GM12878 (cell line): ENCODE measurements at regions not wholly inside any gene's neighbourhood (a gene's known extent, or its start where the extent isn't known, plus 50 kb on each side); places are given as distances from the start of the nearest gene placed in this dataset.

ENCODE experiments used
- CBFB ChIP-seq: IDR thresholded peaks from 2 replicates; pipeline ENCODE4 v1.6.1; 2016; ENCODE audit warnings: antibody characterized with exemption, low read depth
- POLR2AphosphoS5 ChIP-seq: IDR thresholded peaks from 2 replicates; pipeline ENCODE4 v1.6.1; 2011; ENCODE audit warnings: mild to moderate bottlenecking, low read length, inconsistent platforms
- SMC3 ChIP-seq: IDR thresholded peaks from 2 replicates; pipeline ENCODE4 v1.6.1; 2011; ENCODE audit warnings: low read length, improper control_type of control experiment, borderline replicate concordance
- ZZZ3 ChIP-seq: IDR thresholded peaks from 2 replicates; pipeline ENCODE4 v1.6.1; 2011; ENCODE audit warnings: low read depth; ENCODE audit not compliant: control insufficient read depth, insufficient read length
- TF ChIP-seq, protein P1 (sequence below), 3 experiments: IDR thresholded peaks in 2 of 3; conservative IDR thresholded peaks in 1 of 3; 2 replicates each; pipeline ENCODE4 v1.5.1; 2011; ENCODE audit warnings: low read depth in 3 of 3, low read length in 3 of 3, mild to moderate bottlenecking in 3 of 3, control low read depth in 2 of 3, moderate library complexity in 2 of 3, inconsistent platforms in 1 of 3, mixed read lengths in 1 of 3; ENCODE audit not compliant: control insufficient read depth in 2 of 3, insufficient read depth in 1 of 3; ENCODE audit errors: extremely low read depth in 1 of 3

DNA sequence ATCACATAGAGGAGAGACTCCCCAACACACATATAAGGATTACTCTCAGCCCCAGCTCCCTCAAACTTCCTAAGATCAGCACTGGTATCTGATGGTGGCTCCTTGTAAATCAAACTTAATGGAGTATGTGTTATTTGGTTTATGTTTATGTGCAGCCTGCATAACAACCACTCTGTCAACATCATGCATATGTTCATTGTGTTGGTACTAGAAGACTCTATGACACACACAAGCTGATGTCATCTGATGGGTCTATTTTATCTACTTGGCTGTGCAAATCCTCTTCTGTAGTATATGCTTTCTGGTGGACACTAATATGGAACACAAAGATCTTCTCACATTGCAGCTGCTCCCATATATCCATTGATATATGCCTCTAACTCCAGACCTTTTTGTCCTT, 134.0 kb upstream of the FAM174A start:
- TF ChIP-seq ZZZ3 (no peak), CBFB (no peak), SMC3 (no peak), POLR2AphosphoS5 (no peak)
- TF ChIP-seq, protein P1, sequence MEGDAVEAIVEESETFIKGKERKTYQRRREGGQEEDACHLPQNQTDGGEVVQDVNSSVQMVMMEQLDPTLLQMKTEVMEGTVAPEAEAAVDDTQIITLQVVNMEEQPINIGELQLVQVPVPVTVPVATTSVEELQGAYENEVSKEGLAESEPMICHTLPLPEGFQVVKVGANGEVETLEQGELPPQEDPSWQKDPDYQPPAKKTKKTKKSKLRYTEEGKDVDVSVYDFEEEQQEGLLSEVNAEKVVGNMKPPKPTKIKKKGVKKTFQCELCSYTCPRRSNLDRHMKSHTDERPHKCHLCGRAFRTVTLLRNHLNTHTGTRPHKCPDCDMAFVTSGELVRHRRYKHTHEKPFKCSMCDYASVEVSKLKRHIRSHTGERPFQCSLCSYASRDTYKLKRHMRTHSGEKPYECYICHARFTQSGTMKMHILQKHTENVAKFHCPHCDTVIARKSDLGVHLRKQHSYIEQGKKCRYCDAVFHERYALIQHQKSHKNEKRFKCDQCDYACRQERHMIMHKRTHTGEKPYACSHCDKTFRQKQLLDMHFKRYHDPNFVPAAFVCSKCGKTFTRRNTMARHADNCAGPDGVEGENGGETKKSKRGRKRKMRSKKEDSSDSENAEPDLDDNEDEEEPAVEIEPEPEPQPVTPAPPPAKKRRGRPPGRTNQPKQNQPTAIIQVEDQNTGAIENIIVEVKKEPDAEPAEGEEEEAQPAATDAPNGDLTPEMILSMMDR (IDR thresholded peaks at IDR 0.05 in 2 of 3, conservative IDR thresholded peaks at IDR 0.05 in 1 of 3; ENCODE audit: control insufficient read depth in 2 of 3, extremely low read depth in 1 of 3, insufficient read depth in 1 of 3, low read depth in 3 of 3, low read length in 3 of 3) = no peak
